ENCODE measurements at regions not wholly inside any gene's neighbourhood (a gene's known extent, or its start where the extent isn't known, plus 50 kb on each side); places are given as distances from the start of the nearest gene placed in this dataset.

DNA sequence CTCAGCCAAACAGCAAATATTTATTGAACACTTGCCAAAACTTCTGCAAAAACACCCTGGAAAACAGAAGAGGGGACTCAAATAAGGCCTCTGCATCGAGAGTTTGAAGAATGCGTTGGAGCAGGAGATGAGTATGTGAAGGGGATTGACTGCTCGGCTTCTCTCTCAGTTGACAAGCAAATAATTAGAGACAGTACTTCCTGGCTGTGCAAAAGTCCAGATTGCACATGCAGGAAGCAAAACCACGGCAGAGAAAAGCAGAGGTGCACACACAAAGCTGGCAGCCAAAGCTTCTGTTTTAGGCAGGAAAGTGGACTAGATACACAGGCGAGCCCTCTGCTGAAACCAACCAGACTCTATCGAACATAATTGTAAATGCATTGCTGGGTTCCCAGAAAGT lies 343.6 kb upstream of the MGMT start:
- TF ChIP-seq, protein P1, sequence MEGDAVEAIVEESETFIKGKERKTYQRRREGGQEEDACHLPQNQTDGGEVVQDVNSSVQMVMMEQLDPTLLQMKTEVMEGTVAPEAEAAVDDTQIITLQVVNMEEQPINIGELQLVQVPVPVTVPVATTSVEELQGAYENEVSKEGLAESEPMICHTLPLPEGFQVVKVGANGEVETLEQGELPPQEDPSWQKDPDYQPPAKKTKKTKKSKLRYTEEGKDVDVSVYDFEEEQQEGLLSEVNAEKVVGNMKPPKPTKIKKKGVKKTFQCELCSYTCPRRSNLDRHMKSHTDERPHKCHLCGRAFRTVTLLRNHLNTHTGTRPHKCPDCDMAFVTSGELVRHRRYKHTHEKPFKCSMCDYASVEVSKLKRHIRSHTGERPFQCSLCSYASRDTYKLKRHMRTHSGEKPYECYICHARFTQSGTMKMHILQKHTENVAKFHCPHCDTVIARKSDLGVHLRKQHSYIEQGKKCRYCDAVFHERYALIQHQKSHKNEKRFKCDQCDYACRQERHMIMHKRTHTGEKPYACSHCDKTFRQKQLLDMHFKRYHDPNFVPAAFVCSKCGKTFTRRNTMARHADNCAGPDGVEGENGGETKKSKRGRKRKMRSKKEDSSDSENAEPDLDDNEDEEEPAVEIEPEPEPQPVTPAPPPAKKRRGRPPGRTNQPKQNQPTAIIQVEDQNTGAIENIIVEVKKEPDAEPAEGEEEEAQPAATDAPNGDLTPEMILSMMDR (IDR thresholded peaks at IDR 0.05), result no peak
- no peak for TF ChIP-seq EP300 (IDR thresholded peaks at IDR 0.05)

Data from ovary (tissue), 3 donors.